ENCODE measurements at regions not wholly inside any gene's neighbourhood (a gene's known extent, or its start where the extent isn't known, plus 50 kb on each side); places are given as distances from the start of the nearest gene placed in this dataset.

DNA sequence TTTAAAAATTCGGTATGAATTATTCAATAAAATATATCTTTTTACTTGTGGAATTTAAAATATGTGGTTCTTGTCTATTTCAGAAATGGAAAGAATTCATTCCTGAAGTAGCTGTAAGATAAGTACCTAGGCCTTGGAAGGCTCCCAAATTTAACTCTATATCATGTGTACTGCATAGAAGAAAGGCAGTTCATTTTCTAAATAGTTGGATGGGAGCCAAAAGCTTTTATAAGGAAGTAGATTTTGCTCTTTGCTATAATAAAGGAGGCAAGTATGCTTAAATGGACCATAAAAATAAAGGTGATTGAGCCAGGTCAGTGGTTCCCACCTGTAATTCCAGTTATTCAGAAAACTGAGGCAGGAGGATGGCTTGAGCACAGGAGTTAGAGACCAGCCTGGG lies 187.5 kb downstream of the ATXN7L3B start (continued):
- TF ChIP-seq MEIS1 (CRISPR knock-in tag; IDR thresholded peaks at IDR 0.05; ENCODE audit: borderline replicate concordance), result no peak
- no peak for TF ChIP-seq NFYB (CRISPR knock-in tag; IDR thresholded peaks at IDR 0.05)
- TF ChIP-seq BHLHE40 (IDR thresholded peaks at IDR 0.05; ENCODE audit: low read length), result no peak
- TF ChIP-seq, protein P1, sequence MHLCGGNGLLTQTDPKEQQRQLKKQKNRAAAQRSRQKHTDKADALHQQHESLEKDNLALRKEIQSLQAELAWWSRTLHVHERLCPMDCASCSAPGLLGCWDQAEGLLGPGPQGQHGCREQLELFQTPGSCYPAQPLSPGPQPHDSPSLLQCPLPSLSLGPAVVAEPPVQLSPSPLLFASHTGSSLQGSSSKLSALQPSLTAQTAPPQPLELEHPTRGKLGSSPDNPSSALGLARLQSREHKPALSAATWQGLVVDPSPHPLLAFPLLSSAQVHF (CRISPR knock-in tag; IDR thresholded peaks at IDR 0.05), result no peak

DNA sequence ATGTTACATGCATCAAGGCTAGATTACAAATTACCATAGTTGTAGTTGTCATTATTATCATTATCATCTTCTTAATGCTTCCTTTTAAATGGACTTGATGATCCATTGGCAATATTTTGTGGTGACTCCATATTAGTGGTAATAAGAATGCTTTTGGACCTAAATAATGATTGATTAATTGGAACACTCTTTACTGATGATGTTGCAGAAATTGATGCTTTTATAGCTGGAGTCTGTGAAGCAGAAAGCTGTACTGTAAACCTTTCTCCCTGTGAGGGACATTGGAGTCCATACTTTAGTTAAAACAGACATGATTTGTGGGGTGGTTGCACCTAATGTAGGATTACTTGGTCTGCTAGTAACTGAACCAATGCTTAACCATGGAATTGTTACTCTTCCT lies 190.4 kb downstream of the ATXN7L3B start:
- DNase-seq (ENCODE audit: low spot score) (no peak), FAIRE-seq (no peak), ATAC-seq (no peak)
- Histone ChIP-seq H3K4me3 (replicated peaks in 1 of 3; ENCODE audit: insufficient read depth in 1 of 3, low read depth in 2 of 3, low read length in 3 of 3) (no peak overlapping the region), H3K9ac (ENCODE audit: insufficient read depth, low read depth, low read length) (no peak overlapping the region), H2AFZ (ENCODE audit: low read length) (no peak overlapping the region), H4K20me1 (ENCODE audit: insufficient read depth, low read length) (no peaks in the 10 kb centered on the region), H3K27me3 (ENCODE audit: control insufficient read depth in 1 of 2, insufficient read depth in 2 of 2, low read length in 2 of 2) (no peaks in the 10 kb centered on the region; a peak in 1 of 5 replicates), H3K79me2 (ENCODE audit: insufficient read depth, low read length) (no peaks in the 10 kb centered on the region), H3K27ac (ENCODE audit: extremely low read length, insufficient read depth, low read length) (no peak overlapping the region), H3K4me1 (ENCODE audit: insufficient read depth, low read length) (no peaks in the 10 kb centered on the region), H3K36me3 (replicated peaks in 1 of 2; ENCODE audit: control insufficient read depth in 1 of 2, insufficient read depth in 2 of 2, low read length in 2 of 2) (no peaks in the 10 kb centered on the region), H3K9me3 (ENCODE audit: low read length) (no peaks in the 10 kb centered on the region), H3K4me2 (ENCODE audit: low read depth, low read length) (no peak overlapping the region)
- intact Hi-C loops (cut with micrococcal nuclease; ENCODE audit: unreplicated experiment), result no loop called here
- no TSS peak for BruUV-seq (replicated peaks)
- no peak for TF ChIP-seq HMG20B (CRISPR knock-in tag; conservative IDR thresholded peaks at IDR 0.05)
- TF ChIP-seq CREM (IDR thresholded peaks at IDR 0.05), result no peak
- no peak for TF ChIP-seq CREM (CRISPR knock-in tag; IDR thresholded peaks at IDR 0.05)
- peak; percentile 58 to 59 for TF ChIP-seq MAFK (conservative IDR thresholded peaks at IDR 0.05 in 1 of 2, IDR thresholded peaks at IDR 0.05 in 1 of 2; ENCODE audit: low read length in 2 of 2)
- no peak for TF ChIP-seq SAP130 (CRISPR knock-in tag; IDR thresholded peaks at IDR 0.05; ENCODE audit: low read depth)
- no peak for TF ChIP-seq ZNF678 (CRISPR knock-in tag; IDR thresholded peaks at IDR 0.05)
- TF ChIP-seq MAFF (IDR thresholded peaks at IDR 0.05; ENCODE audit: low read depth, low read length), result peak; percentile 30; the same call in 1 of the 2 replicates
- TF ChIP-seq, protein P2, sequence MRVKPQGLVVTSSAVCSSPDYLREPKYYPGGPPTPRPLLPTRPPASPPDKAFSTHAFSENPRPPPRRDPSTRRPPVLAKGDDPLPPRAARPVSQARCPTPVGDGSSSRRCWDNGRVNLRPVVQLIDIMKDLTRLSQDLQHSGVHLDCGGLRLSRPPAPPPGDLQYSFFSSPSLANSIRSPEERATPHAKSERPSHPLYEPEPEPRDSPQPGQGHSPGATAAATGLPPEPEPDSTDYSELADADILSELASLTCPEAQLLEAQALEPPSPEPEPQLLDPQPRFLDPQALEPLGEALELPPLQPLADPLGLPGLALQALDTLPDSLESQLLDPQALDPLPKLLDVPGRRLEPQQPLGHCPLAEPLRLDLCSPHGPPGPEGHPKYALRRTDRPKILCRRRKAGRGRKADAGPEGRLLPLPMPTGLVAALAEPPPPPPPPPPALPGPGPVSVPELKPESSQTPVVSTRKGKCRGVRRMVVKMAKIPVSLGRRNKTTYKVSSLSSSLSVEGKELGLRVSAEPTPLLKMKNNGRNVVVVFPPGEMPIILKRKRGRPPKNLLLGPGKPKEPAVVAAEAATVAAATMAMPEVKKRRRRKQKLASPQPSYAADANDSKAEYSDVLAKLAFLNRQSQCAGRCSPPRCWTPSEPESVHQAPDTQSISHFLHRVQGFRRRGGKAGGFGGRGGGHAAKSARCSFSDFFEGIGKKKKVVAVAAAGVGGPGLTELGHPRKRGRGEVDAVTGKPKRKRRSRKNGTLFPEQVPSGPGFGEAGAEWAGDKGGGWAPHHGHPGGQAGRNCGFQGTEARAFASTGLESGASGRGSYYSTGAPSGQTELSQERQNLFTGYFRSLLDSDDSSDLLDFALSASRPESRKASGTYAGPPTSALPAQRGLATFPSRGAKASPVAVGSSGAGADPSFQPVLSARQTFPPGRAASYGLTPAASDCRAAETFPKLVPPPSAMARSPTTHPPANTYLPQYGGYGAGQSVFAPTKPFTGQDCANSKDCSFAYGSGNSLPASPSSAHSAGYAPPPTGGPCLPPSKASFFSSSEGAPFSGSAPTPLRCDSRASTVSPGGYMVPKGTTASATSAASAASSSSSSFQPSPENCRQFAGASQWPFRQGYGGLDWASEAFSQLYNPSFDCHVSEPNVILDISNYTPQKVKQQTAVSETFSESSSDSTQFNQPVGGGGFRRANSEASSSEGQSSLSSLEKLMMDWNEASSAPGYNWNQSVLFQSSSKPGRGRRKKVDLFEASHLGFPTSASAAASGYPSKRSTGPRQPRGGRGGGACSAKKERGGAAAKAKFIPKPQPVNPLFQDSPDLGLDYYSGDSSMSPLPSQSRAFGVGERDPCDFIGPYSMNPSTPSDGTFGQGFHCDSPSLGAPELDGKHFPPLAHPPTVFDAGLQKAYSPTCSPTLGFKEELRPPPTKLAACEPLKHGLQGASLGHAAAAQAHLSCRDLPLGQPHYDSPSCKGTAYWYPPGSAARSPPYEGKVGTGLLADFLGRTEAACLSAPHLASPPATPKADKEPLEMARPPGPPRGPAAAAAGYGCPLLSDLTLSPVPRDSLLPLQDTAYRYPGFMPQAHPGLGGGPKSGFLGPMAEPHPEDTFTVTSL (CRISPR knock-in tag; IDR thresholded peaks at IDR 0.05; ENCODE audit: borderline replicate concordance), result no peak
- in situ Hi-C loops (cut with HindIII; ENCODE audit: extremely low pct_ligation_motif_present, low pct_unique_long_range_greater_than_20kb), result no loop called here
- POLR2A ChIA-PET, result no interaction called here
- CTCF ChIA-PET (ENCODE audit: low intra/inter-chr PET ratio, low total read pairs), result no interaction called here

Data from HepG2 (cell line).